Astrocyte (in vitro differentiated cells and primary cell): ENCODE measurements at regions not wholly inside any gene's neighbourhood (a gene's known extent, or its start where the extent isn't known, plus 50 kb on each side); places are given as distances from the start of the nearest gene placed in this dataset.
A peak's percentile ranks its signal among the peaks of the same experiment; 100 is the strongest.

ENCODE experiments used
- DNase-seq: peaks from one replicate; pipeline ENCODE4 v3.0.0-alpha.2; 2010; ENCODE audit warnings: low read depth
- FAIRE-seq: peaks from 2 replicates; lab custom pipeline; 2011; peaks lifted over from hg19 to GRCh38; lab: Jason Lieb, UNC
- H2AFZ ChIP-seq: 2 replicates; pipeline ENCODE4 v1.6.0; 2012; ENCODE audit warnings: low read depth, low read length, inconsistent platforms
- H3K27ac ChIP-seq: 2 replicates; pipeline ENCODE4 v1.5.1; 2011; ENCODE audit warnings: low read depth, low read length, inconsistent platforms
- H3K27me3 ChIP-seq: 2 replicates; pipeline ENCODE4 v1.6.0; 2011; ENCODE audit warnings: low read length, inconsistent platforms; ENCODE audit not compliant: insufficient read depth
- H3K36me3 ChIP-seq: 2 replicates; pipeline ENCODE4 v1.5.1; 2011; ENCODE audit warnings: low read length, inconsistent platforms; ENCODE audit not compliant: insufficient read depth
- H3K4me1 ChIP-seq: 2 replicates; pipeline ENCODE4 v1.5.1; 2011; ENCODE audit warnings: low read length, inconsistent platforms; ENCODE audit not compliant: insufficient read depth
- H3K4me2 ChIP-seq: 2 replicates; pipeline ENCODE4 v1.6.0; 2012; ENCODE audit warnings: low read length, inconsistent platforms
- H3K4me3 ChIP-seq: 2 replicates; pipeline ENCODE4 v1.5.1; 2011; ENCODE audit warnings: low read depth, mild to moderate bottlenecking, low read length, inconsistent platforms; ENCODE audit not compliant: insufficient read depth
- H3K79me2 ChIP-seq: 2 replicates; pipeline ENCODE4 v1.6.0; 2012; ENCODE audit warnings: mild to moderate bottlenecking, low read length, inconsistent platforms; ENCODE audit not compliant: insufficient read depth
- H3K9ac ChIP-seq: 2 replicates; pipeline ENCODE4 v1.6.0; 2012; ENCODE audit warnings: mild to moderate bottlenecking, low read length, inconsistent platforms
- H3K9me3 ChIP-seq: 2 replicates; pipeline ENCODE4 v1.5.1; 2012; ENCODE audit warnings: low read depth, mild to moderate bottlenecking, low read length, inconsistent platforms; ENCODE audit not compliant: insufficient read depth
- H4K20me1 ChIP-seq: 2 replicates; pipeline ENCODE4 v1.6.0; 2012; ENCODE audit warnings: low read length, inconsistent platforms; ENCODE audit not compliant: insufficient read depth
- H3K27ac Mint-ChIP-seq: one replicate; pipeline ENCODE4 v1.8.0; 2021; ENCODE audit warnings: mild to moderate bottlenecking, mixed read lengths; ENCODE audit not compliant: unreplicated experiment
- H3K27me3 Mint-ChIP-seq: one replicate; pipeline ENCODE4 v1.8.0; 2021; ENCODE audit warnings: low read depth, mixed read lengths; ENCODE audit not compliant: unreplicated experiment
- H3K36me3 Mint-ChIP-seq: one replicate; pipeline ENCODE4 v1.8.0; 2021; ENCODE audit warnings: low read depth, mixed read lengths; ENCODE audit not compliant: unreplicated experiment
- H3K4me1 Mint-ChIP-seq: one replicate; pipeline ENCODE4 v1.8.0; 2021; ENCODE audit warnings: low read depth, mixed read lengths; ENCODE audit not compliant: unreplicated experiment
- H3K4me3 Mint-ChIP-seq: one replicate; pipeline ENCODE4 v1.8.0; 2021; ENCODE audit warnings: mild to moderate bottlenecking, moderate library complexity, mixed read lengths; ENCODE audit not compliant: unreplicated experiment
- H3K9me3 Mint-ChIP-seq: one replicate; pipeline ENCODE4 v1.8.0; 2021; ENCODE audit warnings: mild to moderate bottlenecking, mixed read lengths; ENCODE audit not compliant: unreplicated experiment
- CTCF ChIP-seq: IDR thresholded peaks from 2 replicates; pipeline ENCODE4 v1.5.1; 2011; ENCODE audit warnings: low read depth, mild to moderate bottlenecking, inconsistent platforms, low read length, moderate library complexity; ENCODE audit not compliant: insufficient read depth
- EZH2 ChIP-seq: IDR thresholded peaks from 2 replicates; pipeline ENCODE4 v1.6.1; 2012; ENCODE audit warnings: mild to moderate bottlenecking, low read length, inconsistent platforms; ENCODE audit not compliant: insufficient read depth

GRCh38 chrX:150201841-150202240 is 161.3 kb upstream of the MAMLD1 start:
- Histone ChIP-seq H3K9me3 (no peaks in the 10 kb centered on the region), H3K36me3 (no peaks in the 10 kb centered on the region), H3K4me2 (no peak overlapping the region), H3K27ac (no peak overlapping the region), H3K4me3 (no peak overlapping the region), H3K27me3 (no peaks in the 10 kb centered on the region), H4K20me1 (no peaks in the 10 kb centered on the region), H2AFZ (no peak overlapping the region), H3K4me1 (peaks cover 11% of the 10 kb centered on the region), H3K9ac (no peak overlapping the region), H3K79me2 (no peaks in the 10 kb centered on the region)
- DNase-seq (peak; percentile 22), FAIRE-seq (peak; percentile 84)
- Mint-ChIP-seq H3K36me3 (no peaks in the 10 kb centered on the region), H3K4me1 (peaks cover 11% of the 10 kb centered on the region), H3K27me3 (no peaks in the 10 kb centered on the region), H3K9me3 (no peaks in the 10 kb centered on the region), H3K4me3 (no peak overlapping the region), H3K27ac (no peak overlapping the region)
- TF ChIP-seq EZH2 (no peak), CTCF (no peak)

GRCh38 chrX:150202641-150203247 is 160.4 kb upstream of the MAMLD1 start:
- H3K9me3 Mint-ChIP-seq: no peaks in the 10 kb centered on the region
- no peaks in the 10 kb centered on the region for H3K27me3 Mint-ChIP-seq
- no peak for DNase-seq

More at GRCh38 chrX:150202641-150203247, 160.4 kb upstream of the MAMLD1 start:
- Histone ChIP-seq H3K4me3 (no peak overlapping the region), H3K9ac (no peak overlapping the region), H3K4me1 (peaks cover 11% of the 10 kb centered on the region), H3K9me3 (no peaks in the 10 kb centered on the region), H3K4me2 (no peak overlapping the region), H3K79me2 (no peaks in the 10 kb centered on the region), H4K20me1 (no peaks in the 10 kb centered on the region), H3K27ac (no peak overlapping the region), H2AFZ (no peak overlapping the region), H3K36me3 (no peaks in the 10 kb centered on the region), H3K27me3 (no peaks in the 10 kb centered on the region)
- no peaks in the 10 kb centered on the region for H3K36me3 Mint-ChIP-seq
- H3K4me1 Mint-ChIP-seq: peaks cover 11% of the 10 kb centered on the region
- no peak overlapping the region for H3K27ac Mint-ChIP-seq
- TF ChIP-seq CTCF: no peak
- TF ChIP-seq EZH2: no peak
- FAIRE-seq: peak; percentile 17
- H3K4me3 Mint-ChIP-seq: no peak overlapping the region
